H1 (cell line): ENCODE measurements at regions not wholly inside any gene's neighbourhood (a gene's known extent, or its start where the extent isn't known, plus 50 kb on each side); places are given as distances from the start of the nearest gene placed in this dataset.

Experiments used
- CTCF ChIA-PET: fragments of 300-600 bp; sonication (Branson Sonifier 250); formaldehyde crosslinking; loops from one replicate; lab custom pipeline; 2021; ENCODE audit not compliant: partially characterized antibody; lab: Charles Lee
- POLR2A ChIA-PET: fragments of 300-600 bp; sonication (Branson Sonifier 250); formaldehyde crosslinking; loops from one replicate; lab custom pipeline; 2021; ENCODE audit warnings: inconsistent platforms; ENCODE audit not compliant: partially characterized antibody; lab: Charles Lee
- DNase-seq, 2 experiments: peaks; one replicate each; pipeline versions ENCODE4 v3.0.0 to v3.0.0-alpha.2; 2010 to 2022; ENCODE audit warnings: low spot score in 2 of 2, low read depth in 1 of 2, mixed read lengths in 1 of 2
- FAIRE-seq: peaks from 2 replicates; lab custom pipeline; 2011; peaks lifted over from hg19 to GRCh38; lab: Jason Lieb, UNC
- H2AFZ ChIP-seq: 2 replicates; pipeline ENCODE4 v1.8.1; 2012; ENCODE audit warnings: low read length, inconsistent platforms
- H2AK5ac ChIP-seq: 2 replicates; pipeline ENCODE4 v1.6.1; 2013; ENCODE audit warnings: low read depth, low read length
- H2BK120ac ChIP-seq: replicated peaks from 2 replicates; pipeline ENCODE3; 2013; ENCODE audit warnings: low read depth, low read length, inconsistent platforms
- H2BK12ac ChIP-seq: 2 replicates; pipeline ENCODE4 v1.6.1; 2013; ENCODE audit warnings: low read depth, low read length
- H2BK15ac ChIP-seq: 2 replicates; pipeline ENCODE4 v1.6.1; 2013; ENCODE audit warnings: low read length
- H2BK20ac ChIP-seq: 2 replicates; pipeline ENCODE4 v1.6.1; 2013; ENCODE audit warnings: low read length
- H2BK5ac ChIP-seq: 2 replicates; pipeline ENCODE4 v1.6.1; 2013; ENCODE audit warnings: low read depth, low read length
- H3K14ac ChIP-seq: 2 replicates; pipeline ENCODE4 v1.6.1; 2013; ENCODE audit warnings: inconsistent platforms; ENCODE audit not compliant: insufficient read length
- H3K18ac ChIP-seq: 2 replicates; pipeline ENCODE4 v1.6.1; 2013; ENCODE audit warnings: low read length; ENCODE audit errors: extremely low read depth
- H3K23ac ChIP-seq: 2 replicates; pipeline ENCODE4 v1.6.1; 2013; ENCODE audit warnings: inconsistent platforms; ENCODE audit not compliant: insufficient read length
- H3K23me2 ChIP-seq: 2 replicates; pipeline ENCODE4 v1.6.1; 2013; ENCODE audit warnings: low read depth, low read length
- H3K27ac ChIP-seq: 2 replicates; pipeline ENCODE4 v1.6.1; 2011; ENCODE audit warnings: low read depth, low read length, inconsistent platforms
- H3K27me3 ChIP-seq, 4 experiments: replicated peaks in 1 of 4; 1 replicate in 1 of 4; 2 replicates in 3 of 4; pipeline versions ENCODE4 v1.6.1 to v1.8.1; 2011 to 2013; ENCODE audit warnings: low read length in 3 of 4, mild to moderate bottlenecking in 3 of 4, inconsistent platforms in 2 of 4, mixed read lengths in 2 of 4, moderate library complexity in 1 of 4; ENCODE audit not compliant: control insufficient read depth in 3 of 4, insufficient read depth in 3 of 4; ENCODE audit errors: extremely low read depth in 1 of 4
- H3K36me3 ChIP-seq, 4 experiments: 2 replicates each; pipeline versions ENCODE4 v1.6.1 to v1.8.1; 2011 to 2013; ENCODE audit warnings: mild to moderate bottlenecking in 4 of 4, low read length in 3 of 4, moderate library complexity in 2 of 4, control low read depth in 1 of 4, inconsistent platforms in 1 of 4; ENCODE audit not compliant: insufficient read depth in 4 of 4, control insufficient read depth in 2 of 4
- H3K4ac ChIP-seq: replicated peaks from 2 replicates; pipeline ENCODE3; 2013; ENCODE audit warnings: low read length, low read depth, mixed read lengths, inconsistent platforms; ENCODE audit not compliant: insufficient read length
- H3K4me1 ChIP-seq, 4 experiments: replicated peaks in 1 of 4; 1 replicate in 1 of 4; 2 replicates in 3 of 4; pipeline versions ENCODE4 v1.6.1 to v1.8.1; 2011 to 2013; ENCODE audit warnings: low read length in 3 of 4, inconsistent platforms in 2 of 4, mixed read lengths in 1 of 4; ENCODE audit not compliant: insufficient read depth in 4 of 4, control insufficient read depth in 3 of 4
- H3K4me2 ChIP-seq, 2 experiments: 2 replicates each; pipeline versions ENCODE4 v1.6.1 to v1.8.1; 2011 to 2013; ENCODE audit warnings: low read depth in 2 of 2, low read length in 2 of 2, control low read depth in 1 of 2, inconsistent platforms in 1 of 2, mild to moderate bottlenecking in 1 of 2; ENCODE audit not compliant: insufficient read depth in 1 of 2
- H3K4me3 ChIP-seq, 4 experiments: fragments of 200-600, 300-600 bp in 1 of 4; sonication (generic), shearing (Covaris generic), sonication (Bioruptor Twin) in 1 of 4; 2 replicates each; pipeline versions ENCODE4 v1.5.1 to v1.8.1; 2011 to 2016; ENCODE audit warnings: low read length in 4 of 4, low read depth in 3 of 4, control low read depth in 2 of 4, inconsistent platforms in 2 of 4, mild to moderate bottlenecking in 2 of 4, mixed read lengths in 1 of 4, moderate library complexity in 1 of 4; ENCODE audit not compliant: insufficient read depth in 2 of 4; ENCODE audit errors: extremely low read depth in 1 of 4
- H3K56ac ChIP-seq: replicated peaks from 2 replicates; pipeline ENCODE3; 2013; ENCODE audit warnings: low read depth, mild to moderate bottlenecking, mixed read lengths, low read length, inconsistent platforms; ENCODE audit not compliant: insufficient read length
- H3K79me1 ChIP-seq: 2 replicates; pipeline ENCODE4 v1.6.1; 2013; ENCODE audit warnings: low read depth, low read length, control low read depth
- H3K79me2 ChIP-seq, 2 experiments: 2 replicates each; pipeline versions ENCODE4 v1.6.1 to v1.8.1; 2012 to 2013; ENCODE audit warnings: low read length in 2 of 2, mild to moderate bottlenecking in 2 of 2, inconsistent platforms in 1 of 2; ENCODE audit not compliant: insufficient read depth in 2 of 2, control insufficient read depth in 1 of 2
- H3K9ac ChIP-seq, 4 experiments: replicated peaks in 1 of 4; 1 replicate in 1 of 4; 2 replicates in 3 of 4; pipeline versions ENCODE4 v1.6.1 to v1.8.1; 2011 to 2013; ENCODE audit warnings: low read depth in 3 of 4, low read length in 3 of 4, control low read depth in 2 of 4, mild to moderate bottlenecking in 2 of 4, moderate library complexity in 2 of 4, inconsistent platforms in 1 of 4; ENCODE audit errors: extremely low read depth in 1 of 4
- H3K9me3 ChIP-seq, 2 experiments: 2 replicates each; pipeline versions ENCODE4 v1.6.1 to v1.8.1; 2012 to 2013; ENCODE audit warnings: mild to moderate bottlenecking in 2 of 2, moderate library complexity in 2 of 2, control low read depth in 1 of 2, inconsistent platforms in 1 of 2, low read depth in 1 of 2, low read length in 1 of 2, mixed read lengths in 1 of 2; ENCODE audit not compliant: insufficient read depth in 2 of 2
- H4K20me1 ChIP-seq, 2 experiments: replicated peaks in 1 of 2; 2 replicates each; pipeline versions ENCODE3 to v1.8.1; 2011 to 2013; ENCODE audit warnings: inconsistent platforms in 2 of 2, low read length in 2 of 2, mild to moderate bottlenecking in 1 of 2; ENCODE audit not compliant: insufficient read depth in 2 of 2, control insufficient read depth in 1 of 2
- H4K5ac ChIP-seq: 2 replicates; pipeline ENCODE4 v1.6.1; 2013; ENCODE audit warnings: low read length, low read depth, mixed read lengths, inconsistent platforms; ENCODE audit not compliant: insufficient read length
- H4K8ac ChIP-seq: 2 replicates; pipeline ENCODE4 v1.8.0; 2013; ENCODE audit warnings: mild to moderate bottlenecking, moderate library complexity, low read length, inconsistent platforms; ENCODE audit not compliant: insufficient read depth; ENCODE audit errors: extremely low read depth
- H4K91ac ChIP-seq: replicated peaks from 2 replicates; pipeline ENCODE3; 2013; ENCODE audit warnings: low read length, mixed read lengths, inconsistent platforms; ENCODE audit not compliant: insufficient read length
- CBX5 ChIP-seq: fragments of 300-800, 300-1000 bp; sonication (generic); IDR thresholded peaks from 2 replicates; pipeline ENCODE4 v1.7.1; 2016; ENCODE audit warnings: antibody characterized with exemption, low read length, low read depth
- CBX8 ChIP-seq: fragments of 300-800, 300-1000 bp; sonication (generic); IDR thresholded peaks from 2 replicates; pipeline ENCODE4 v1.7.1; 2016; ENCODE audit warnings: low read depth, low read length, borderline replicate concordance
- CHD1 ChIP-seq: IDR thresholded peaks from 2 replicates; pipeline ENCODE4 v1.6.1; 2012; ENCODE audit warnings: low read depth, low read length, improper control_type of control experiment
- CHD2 ChIP-seq: IDR thresholded peaks from 2 replicates; pipeline ENCODE4 v1.6.1; 2012; ENCODE audit warnings: low read length, improper control_type of control experiment
- POLR2A ChIP-seq, 2 experiments: IDR thresholded peaks; 1 replicate in 1 of 2; 2 replicates in 1 of 2; pipeline ENCODE4 v1.6.1; 2011; ENCODE audit warnings: low read depth in 2 of 2, low read length in 2 of 2, mild to moderate bottlenecking in 2 of 2; ENCODE audit errors: control extremely low read depth in 1 of 2
- SIX5 ChIP-seq: IDR thresholded peaks from 2 replicates; pipeline ENCODE4 v1.6.1; 2011; ENCODE audit warnings: mild to moderate bottlenecking, low read depth, low read length
- SP1 ChIP-seq: IDR thresholded peaks from 2 replicates; pipeline ENCODE4 v1.6.1; 2011; ENCODE audit warnings: low read depth, low read length
- TAF1 ChIP-seq: IDR thresholded peaks from 2 replicates; pipeline ENCODE4 v1.6.1; 2011; ENCODE audit warnings: mild to moderate bottlenecking, low read depth, low read length
- WGBS, 2 experiments: shearing (Covaris generic) in 1 of 2; methylation state at CpG; one replicate each; pipeline versions ENCODE4 v1.1.6 to v1.1.7; 2013 to 2015; ENCODE audit warnings: low lambda C conversion rate in 2 of 2, mixed read lengths in 2 of 2, inconsistent platforms in 1 of 2, low coverage in 1 of 2, missing lambda C conversion rate in 1 of 2; ENCODE audit not compliant: insufficient replicate concordance in 2 of 2, insufficient coverage in 1 of 2, insufficient read length in 1 of 2; ENCODE audit errors: extremely low coverage in 1 of 2, missing lambda C conversion rate in 1 of 2; 5-methylcytosine and 5-hydroxymethylcytosine counted together
- TF ChIP-seq, protein P1 (sequence below): IDR thresholded peaks from 2 replicates; pipeline ENCODE4 v1.6.1; 2012; ENCODE audit warnings: inconsistent platforms
- TF ChIP-seq, protein P2 (sequence below): IDR thresholded peaks from 2 replicates; pipeline ENCODE4 v1.6.1; 2011; ENCODE audit warnings: low read length, improper control_type of control experiment
- TF ChIP-seq, protein P3 (sequence below): IDR thresholded peaks from 2 replicates; pipeline ENCODE4 v1.6.1; 2012; ENCODE audit warnings: low read length, inconsistent platforms

DNA sequence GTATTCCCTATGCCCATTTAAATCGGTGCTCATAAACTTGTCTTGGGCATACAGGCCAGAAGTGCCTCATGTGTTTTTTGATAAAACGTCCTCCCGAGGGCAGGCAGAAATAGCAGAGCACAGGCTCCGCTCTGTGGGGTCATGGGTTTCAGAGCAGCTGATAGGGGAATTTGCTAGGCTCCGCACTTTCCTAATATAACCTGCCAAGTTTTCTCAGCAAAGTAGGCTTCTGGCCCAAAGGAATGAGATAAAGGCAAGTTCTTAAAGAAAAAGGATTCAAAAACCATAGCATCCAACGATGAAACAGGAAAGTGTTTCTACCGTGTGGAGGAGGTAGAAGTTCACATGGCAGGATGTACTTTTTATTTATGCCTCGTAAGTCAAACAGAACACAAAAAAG lies 69.8 kb upstream of the RALGAPA2 start:
- no peaks in the 10 kb centered on the region for H3K23me2 ChIP-seq
- no peaks in the 10 kb centered on the region for H3K4me1 ChIP-seq
- H3K9me3 ChIP-seq: no peaks in the 10 kb centered on the region
- H3K14ac ChIP-seq: no peak overlapping the region
- H2BK120ac ChIP-seq: no peak overlapping the region
- no peaks in the 10 kb centered on the region for H4K20me1 ChIP-seq
- ChIA-PET CTCF (no interaction called here), POLR2A (no interaction called here)
- FAIRE-seq: no peak
- DNase-seq: no peak
- no peak overlapping the region for H3K23ac ChIP-seq
- no peak overlapping the region for H2BK12ac ChIP-seq
- no peak overlapping the region for H2BK15ac ChIP-seq
- no peak overlapping the region for H2AFZ ChIP-seq
- H3K18ac ChIP-seq: no peak overlapping the region
- no peak overlapping the region for H3K56ac ChIP-seq
- H2BK5ac ChIP-seq: no peak overlapping the region
- no peak overlapping the region for H3K9ac ChIP-seq
- no peak overlapping the region for H4K5ac ChIP-seq
- no peaks in the 10 kb centered on the region for H3K79me2 ChIP-seq
- TF ChIP-seq CBX8 (no peak), CHD1 (no peak), CHD2 (no peak), SIX5 (no peak), POLR2A (IDR thresholded peaks at IDR 0.05; ENCODE audit: control extremely low read depth in 1 of 2, low read depth in 2 of 2, low read length in 2 of 2) (no peak), SP1 (no peak), CBX5 (no peak), TAF1 (no peak)
- TF ChIP-seq, protein P1, sequence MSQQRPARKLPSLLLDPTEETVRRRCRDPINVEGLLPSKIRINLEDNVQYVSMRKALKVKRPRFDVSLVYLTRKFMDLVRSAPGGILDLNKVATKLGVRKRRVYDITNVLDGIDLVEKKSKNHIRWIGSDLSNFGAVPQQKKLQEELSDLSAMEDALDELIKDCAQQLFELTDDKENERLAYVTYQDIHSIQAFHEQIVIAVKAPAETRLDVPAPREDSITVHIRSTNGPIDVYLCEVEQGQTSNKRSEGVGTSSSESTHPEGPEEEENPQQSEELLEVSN: no peak
- TF ChIP-seq, protein P2, sequence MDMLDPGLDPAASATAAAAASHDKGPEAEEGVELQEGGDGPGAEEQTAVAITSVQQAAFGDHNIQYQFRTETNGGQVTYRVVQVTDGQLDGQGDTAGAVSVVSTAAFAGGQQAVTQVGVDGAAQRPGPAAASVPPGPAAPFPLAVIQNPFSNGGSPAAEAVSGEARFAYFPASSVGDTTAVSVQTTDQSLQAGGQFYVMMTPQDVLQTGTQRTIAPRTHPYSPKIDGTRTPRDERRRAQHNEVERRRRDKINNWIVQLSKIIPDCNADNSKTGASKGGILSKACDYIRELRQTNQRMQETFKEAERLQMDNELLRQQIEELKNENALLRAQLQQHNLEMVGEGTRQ: no peak
- TF ChIP-seq, protein P3, sequence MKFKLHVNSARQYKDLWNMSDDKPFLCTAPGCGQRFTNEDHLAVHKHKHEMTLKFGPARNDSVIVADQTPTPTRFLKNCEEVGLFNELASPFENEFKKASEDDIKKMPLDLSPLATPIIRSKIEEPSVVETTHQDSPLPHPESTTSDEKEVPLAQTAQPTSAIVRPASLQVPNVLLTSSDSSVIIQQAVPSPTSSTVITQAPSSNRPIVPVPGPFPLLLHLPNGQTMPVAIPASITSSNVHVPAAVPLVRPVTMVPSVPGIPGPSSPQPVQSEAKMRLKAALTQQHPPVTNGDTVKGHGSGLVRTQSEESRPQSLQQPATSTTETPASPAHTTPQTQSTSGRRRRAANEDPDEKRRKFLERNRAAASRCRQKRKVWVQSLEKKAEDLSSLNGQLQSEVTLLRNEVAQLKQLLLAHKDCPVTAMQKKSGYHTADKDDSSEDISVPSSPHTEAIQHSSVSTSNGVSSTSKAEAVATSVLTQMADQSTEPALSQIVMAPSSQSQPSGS: no peak
- no peak overlapping the region for H3K27ac ChIP-seq
- H3K79me1 ChIP-seq: no peaks in the 10 kb centered on the region
- no peak overlapping the region for H4K8ac ChIP-seq
- no peak overlapping the region for H2BK20ac ChIP-seq
- H2AK5ac ChIP-seq: no peak overlapping the region
- WGBS, 2 experiments: 80% methylated on average over 8 of the region's 8 CpGs; no CpG with 5 or more reads in 1 of the 2 experiments
- H3K4me3 ChIP-seq: no peak overlapping the region
- H4K91ac ChIP-seq: no peak overlapping the region
- H3K4me2 ChIP-seq: no peak overlapping the region
- no peaks in the 10 kb centered on the region for H3K36me3 ChIP-seq
- no peak overlapping the region for H3K4ac ChIP-seq
- no peaks in the 10 kb centered on the region for H3K27me3 ChIP-seq
